MCF 10A (cell line): ENCODE measurements at regions not wholly inside any gene's neighbourhood (a gene's known extent, or its start where the extent isn't known, plus 50 kb on each side); places are given as distances from the start of the nearest gene placed in this dataset.
A peak's percentile ranks its signal among the peaks of the same experiment; 100 is the strongest.
"Not testable (repeated sequence)": the region's sequence is repeated elsewhere in the genome, so short reads cannot be mapped to it uniquely, and the experiment has no call there.

Source experiments
- BruUV-seq: library from RNA; stranded (reverse); fragments of 400-500 nt; replicated peaks from 2 replicates; lab custom pipeline; 2021; lab: Mats Ljungman, UMichigan
- CTCF ChIA-PET: fragments of 300-600 bp; sonication (Branson Sonifier 250); formaldehyde crosslinking; extraction: SDS; loops from one replicate; lab custom pipeline; 2021; ENCODE audit warnings: antibody characterized with exemption, inconsistent platforms; lab: Yijun Ruan, JAX
- POLR2A ChIA-PET: fragments of 300-600, 350-650 bp; sonication (Branson Sonifier 250); formaldehyde crosslinking; extraction: SDS; loops from one replicate; lab custom pipeline; 2020; ENCODE audit warnings: antibody characterized with exemption, inconsistent platforms; lab: Yijun Ruan, JAX
- DNase-seq: peaks from one replicate; pipeline ENCODE4 v3.0.0-alpha.2; 2018; ENCODE audit not compliant: unreplicated experiment
- H3K27ac Mint-ChIP-seq: one replicate; pipeline ENCODE4 v1.8.0; 2022; ENCODE audit warnings: mild to moderate bottlenecking, low read depth, mixed read lengths; ENCODE audit not compliant: unreplicated experiment
- H3K27me3 Mint-ChIP-seq: one replicate; pipeline ENCODE4 v1.8.0; 2022; ENCODE audit warnings: mixed read lengths; ENCODE audit not compliant: insufficient read depth, unreplicated experiment
- H3K36me3 Mint-ChIP-seq: one replicate; pipeline ENCODE4 v1.8.0; 2022; ENCODE audit warnings: mild to moderate bottlenecking, moderate library complexity, mixed read lengths; ENCODE audit not compliant: insufficient read depth, unreplicated experiment
- H3K4me1 Mint-ChIP-seq: one replicate; pipeline ENCODE4 v1.8.0; 2022; ENCODE audit warnings: mixed read lengths; ENCODE audit not compliant: insufficient read depth, unreplicated experiment
- H3K4me3 Mint-ChIP-seq: one replicate; pipeline ENCODE4 v1.8.0; 2022; ENCODE audit warnings: mild to moderate bottlenecking, moderate library complexity, mixed read lengths; ENCODE audit not compliant: unreplicated experiment
- H3K9me3 Mint-ChIP-seq: one replicate; pipeline ENCODE4 v1.8.0; 2022; ENCODE audit warnings: mixed read lengths; ENCODE audit not compliant: unreplicated experiment
- intact Hi-C: fragments of 100-400 bp; cut with micrococcal nuclease; formaldehyde crosslinking; loops from 2 replicates; pipeline ENCODE4 v1.14.1; 2022
- TF ChIP-seq, protein P1 (sequence below): fragments of 200-600 bp; IDR thresholded peaks from one replicate; pipeline ENCODE4 v1.8.0; 2022; ENCODE audit warnings: antibody characterized with exemption, mild to moderate bottlenecking; ENCODE audit not compliant: unreplicated experiment

DNA sequence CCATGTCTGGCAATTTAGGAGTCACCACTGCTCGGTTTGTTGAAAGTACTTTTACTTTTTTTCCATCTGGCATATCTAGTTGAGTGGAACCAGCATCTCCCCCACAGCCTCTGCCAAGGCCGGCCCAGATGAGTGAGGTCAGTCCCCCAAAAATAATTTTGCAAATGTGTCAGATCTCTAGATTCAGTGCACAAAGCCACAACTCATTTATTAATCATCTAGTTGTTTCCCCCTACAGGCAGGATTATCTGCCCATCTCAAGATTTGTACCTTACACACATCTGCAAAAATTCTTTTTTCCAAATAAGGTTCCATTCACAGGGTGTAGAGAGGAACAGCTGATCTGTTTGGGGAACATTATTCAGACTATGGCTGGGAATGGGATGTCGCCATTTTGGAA lies 174.0 kb upstream of the MXRA5 start:
- Mint-ChIP-seq H3K9me3 (no peaks in the 10 kb centered on the region), H3K27me3 (no peaks in the 10 kb centered on the region), H3K27ac (no peak overlapping the region), H3K36me3 (no peaks in the 10 kb centered on the region), H3K4me1 (peaks cover 22% of the 10 kb centered on the region), H3K4me3 (no peak overlapping the region)
- TF ChIP-seq, protein P1, sequence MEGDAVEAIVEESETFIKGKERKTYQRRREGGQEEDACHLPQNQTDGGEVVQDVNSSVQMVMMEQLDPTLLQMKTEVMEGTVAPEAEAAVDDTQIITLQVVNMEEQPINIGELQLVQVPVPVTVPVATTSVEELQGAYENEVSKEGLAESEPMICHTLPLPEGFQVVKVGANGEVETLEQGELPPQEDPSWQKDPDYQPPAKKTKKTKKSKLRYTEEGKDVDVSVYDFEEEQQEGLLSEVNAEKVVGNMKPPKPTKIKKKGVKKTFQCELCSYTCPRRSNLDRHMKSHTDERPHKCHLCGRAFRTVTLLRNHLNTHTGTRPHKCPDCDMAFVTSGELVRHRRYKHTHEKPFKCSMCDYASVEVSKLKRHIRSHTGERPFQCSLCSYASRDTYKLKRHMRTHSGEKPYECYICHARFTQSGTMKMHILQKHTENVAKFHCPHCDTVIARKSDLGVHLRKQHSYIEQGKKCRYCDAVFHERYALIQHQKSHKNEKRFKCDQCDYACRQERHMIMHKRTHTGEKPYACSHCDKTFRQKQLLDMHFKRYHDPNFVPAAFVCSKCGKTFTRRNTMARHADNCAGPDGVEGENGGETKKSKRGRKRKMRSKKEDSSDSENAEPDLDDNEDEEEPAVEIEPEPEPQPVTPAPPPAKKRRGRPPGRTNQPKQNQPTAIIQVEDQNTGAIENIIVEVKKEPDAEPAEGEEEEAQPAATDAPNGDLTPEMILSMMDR = no peak
- ChIA-PET CTCF (no interaction called here), POLR2A (no interaction called here)
- DNase-seq = no peak
- BruUV-seq = no TSS peak
- intact Hi-C loops = no loop called here

DNA sequence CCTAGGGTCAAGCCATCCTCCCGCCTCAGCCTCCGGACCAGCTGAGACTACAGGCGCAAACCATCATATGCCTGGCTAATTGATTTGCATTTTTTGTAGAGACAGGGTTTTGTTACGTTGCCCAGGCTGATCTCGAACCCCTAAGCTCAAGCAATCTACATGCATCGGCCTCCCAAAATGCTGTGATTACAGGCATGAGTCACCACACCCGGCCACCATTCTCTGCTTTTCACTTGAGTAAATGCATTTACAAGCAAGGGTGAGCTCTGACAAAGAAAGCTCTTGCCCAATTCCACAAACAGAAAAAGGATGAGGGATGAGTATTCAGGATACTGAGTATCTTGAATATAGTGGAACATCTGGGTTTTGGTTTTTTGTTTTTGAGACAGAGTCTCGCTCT lies 172.9 kb upstream of the MXRA5 start:
- H3K9me3 Mint-ChIP-seq, H3K27ac Mint-ChIP-seq, H3K27me3 Mint-ChIP-seq, BruUV-seq, H3K36me3 Mint-ChIP-seq: not testable (repeated sequence)
- DNase-seq = peak; percentile 38
- Mint-ChIP-seq H3K4me1 (peaks cover 27% of the 10 kb centered on the region), H3K4me3 (peak overlapping the region; percentile 55)
- intact Hi-C loops = loop anchor here (10.0 kb wide), 1 partner anchor 255 kb away; no protein-coding TSS in a partner anchor
- ChIA-PET CTCF (interaction anchor here (0.9 kb wide), 1 partner anchor 10 kb away, joined by 3 read pairs; no protein-coding TSS in a partner anchor), POLR2A (interaction anchor here (1.1 kb wide), 1 partner anchor 29 kb away, joined by 3 read pairs; no protein-coding TSS in a partner anchor)

DNA sequence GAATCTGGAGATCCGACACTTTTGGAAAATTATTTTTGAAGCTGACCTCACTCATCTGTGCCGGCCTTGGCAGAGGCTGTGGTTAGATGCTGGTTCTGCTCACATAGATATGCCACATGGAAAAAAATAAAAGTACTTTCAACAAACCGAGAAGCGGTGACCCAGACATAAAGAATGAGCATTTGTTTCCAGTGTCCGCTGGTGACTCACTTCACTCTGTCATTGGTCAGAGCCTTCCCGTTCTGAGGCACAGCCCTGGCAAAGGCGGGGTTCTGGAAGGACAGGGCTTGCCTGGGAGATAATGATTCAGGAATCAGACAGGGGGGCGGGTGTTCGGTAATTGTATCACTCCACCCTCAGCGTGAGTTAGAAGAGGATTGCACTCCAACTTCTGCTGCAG lies 172.4 kb upstream of the MXRA5 start:
- TF ChIP-seq, protein P1 = no peak
- Mint-ChIP-seq H3K9me3 (no peaks in the 10 kb centered on the region), H3K27ac (no peak overlapping the region), H3K4me3 (peak overlapping the region; percentile 55), H3K36me3 (no peaks in the 10 kb centered on the region), H3K27me3 (no peaks in the 10 kb centered on the region), H3K4me1 (peaks cover 27% of the 10 kb centered on the region)
- ChIA-PET CTCF (interaction anchor here (0.9 to 1.7 kb wide), 2 partner anchors 11 to 31 kb away, joined by 3 to 8 read pairs; no protein-coding TSS in a partner anchor), POLR2A (interaction anchor here (0.7 to 1.1 kb wide), 2 partner anchors 30 to 876 kb away, joined by 3 read pairs; no protein-coding TSS in a partner anchor)
- BruUV-seq = no TSS peak
- intact Hi-C loops = loop anchor here (10.0 kb wide), 1 partner anchor 254 kb away; no protein-coding TSS in a partner anchor
- peak; percentile 87 for DNase-seq

DNA sequence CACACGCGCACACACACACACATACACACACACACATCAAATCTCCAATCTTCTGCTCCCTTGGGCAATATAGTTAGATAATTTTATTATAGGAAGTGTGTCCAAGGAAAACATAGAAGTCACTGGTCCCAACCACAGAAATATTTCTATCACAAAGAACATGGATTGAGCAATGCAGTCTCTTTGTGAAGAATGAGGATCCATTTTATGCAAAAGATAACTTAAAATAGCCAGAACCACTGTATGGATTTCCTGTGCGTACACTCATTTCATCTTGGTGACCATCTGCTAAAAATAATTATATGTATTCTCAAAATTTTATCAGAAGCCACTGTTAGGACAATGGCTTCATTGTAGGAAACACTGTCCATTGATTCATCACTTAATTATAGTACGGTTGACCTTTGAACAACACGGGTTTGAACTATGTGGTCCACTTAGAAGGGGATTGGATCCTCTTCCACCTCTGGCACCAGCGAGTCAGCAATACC lies 169.6 kb upstream of the MXRA5 start:
- TF ChIP-seq, protein P1 = no peak
- POLR2A ChIA-PET = no interaction called here

More for the DNA sequence above, 169.6 kb upstream of the MXRA5 start:
- no TSS peak for BruUV-seq
- Mint-ChIP-seq H3K9me3 (no peaks in the 10 kb centered on the region), H3K27me3 (no peaks in the 10 kb centered on the region), H3K4me3 (no peak overlapping the region), H3K4me1 (peaks cover 27% of the 10 kb centered on the region), H3K36me3 (no peaks in the 10 kb centered on the region), H3K27ac (no peak overlapping the region)
- CTCF ChIA-PET = no interaction called here
- peak; percentile 35 for DNase-seq
- intact Hi-C loops = loop anchor here (10.0 kb wide), 1 partner anchor 251 kb away; no protein-coding TSS in a partner anchor
